ENCODE measurements at regions not wholly inside any gene's neighbourhood (a gene's known extent, or its start where the extent isn't known, plus 50 kb on each side); places are given as distances from the start of the nearest gene placed in this dataset.

DNA sequence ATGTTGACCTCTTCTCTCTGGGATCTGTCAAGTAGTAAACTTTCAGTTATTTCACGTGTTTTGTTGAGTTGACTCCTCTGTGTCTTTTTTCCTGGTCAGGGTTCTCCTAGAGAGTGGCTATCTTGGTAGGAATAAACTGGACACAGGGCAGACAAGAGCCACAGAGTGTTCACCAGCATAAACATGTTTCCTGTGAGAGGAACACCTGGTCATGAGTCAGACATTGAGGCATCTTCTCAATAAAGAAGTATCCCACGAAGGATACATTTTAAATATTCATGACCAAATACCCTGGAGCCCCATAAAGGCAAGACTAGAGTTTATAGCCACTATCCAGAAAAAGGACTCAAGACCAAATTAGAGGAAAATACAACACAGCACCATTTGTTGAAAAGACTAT lies 269.7 kb upstream of the ZNF521 start:
- DNase-seq, result no peak

DNA sequence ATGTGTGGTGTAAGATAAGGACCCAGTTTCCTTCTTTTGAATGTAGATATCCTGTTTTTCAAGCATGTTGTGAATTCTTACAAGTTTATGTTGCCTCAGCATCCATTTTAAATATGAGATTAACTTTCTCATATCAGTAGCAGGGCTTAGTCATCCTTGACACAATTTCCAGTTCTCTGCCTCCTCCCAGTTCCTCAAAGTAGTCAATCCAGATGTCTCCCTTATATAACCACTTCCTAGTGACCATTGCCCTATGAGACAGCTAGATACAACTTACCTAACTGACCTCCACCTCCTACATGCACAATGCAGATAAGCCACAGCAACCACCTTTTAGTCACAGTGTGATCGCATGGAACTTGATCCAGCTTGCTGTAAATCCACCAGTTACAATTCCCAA lies 269.2 kb upstream of the ZNF521 start:
- no peak for DNase-seq

GRCh38 chr18:25614168-25614567 lies 262.2 kb upstream of the ZNF521 start:
- no peak for DNase-seq

GRCh38 chr18:25612466-25612865 lies 260.5 kb upstream of the ZNF521 start:
- no peak for DNase-seq

DNA sequence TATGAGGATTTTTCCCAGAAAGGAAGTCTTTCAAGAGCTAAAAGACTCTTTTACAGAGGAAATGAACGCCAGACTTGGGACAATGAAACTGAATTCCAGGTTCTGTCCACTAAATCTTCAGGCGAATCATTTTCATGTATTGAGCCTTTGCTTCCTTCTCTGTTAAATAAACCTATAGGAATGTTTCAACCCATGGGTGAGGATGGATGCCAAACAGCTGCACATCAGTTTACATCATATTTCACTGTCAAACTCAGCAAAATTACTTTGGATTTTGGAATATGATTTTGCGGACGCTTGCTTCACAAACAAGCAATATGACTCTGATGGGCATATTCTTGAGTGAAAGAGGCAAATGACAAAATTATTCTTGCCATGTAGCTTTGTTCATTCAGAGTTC lies 256.1 kb upstream of the ZNF521 start:
- no peak for DNase-seq

DNA sequence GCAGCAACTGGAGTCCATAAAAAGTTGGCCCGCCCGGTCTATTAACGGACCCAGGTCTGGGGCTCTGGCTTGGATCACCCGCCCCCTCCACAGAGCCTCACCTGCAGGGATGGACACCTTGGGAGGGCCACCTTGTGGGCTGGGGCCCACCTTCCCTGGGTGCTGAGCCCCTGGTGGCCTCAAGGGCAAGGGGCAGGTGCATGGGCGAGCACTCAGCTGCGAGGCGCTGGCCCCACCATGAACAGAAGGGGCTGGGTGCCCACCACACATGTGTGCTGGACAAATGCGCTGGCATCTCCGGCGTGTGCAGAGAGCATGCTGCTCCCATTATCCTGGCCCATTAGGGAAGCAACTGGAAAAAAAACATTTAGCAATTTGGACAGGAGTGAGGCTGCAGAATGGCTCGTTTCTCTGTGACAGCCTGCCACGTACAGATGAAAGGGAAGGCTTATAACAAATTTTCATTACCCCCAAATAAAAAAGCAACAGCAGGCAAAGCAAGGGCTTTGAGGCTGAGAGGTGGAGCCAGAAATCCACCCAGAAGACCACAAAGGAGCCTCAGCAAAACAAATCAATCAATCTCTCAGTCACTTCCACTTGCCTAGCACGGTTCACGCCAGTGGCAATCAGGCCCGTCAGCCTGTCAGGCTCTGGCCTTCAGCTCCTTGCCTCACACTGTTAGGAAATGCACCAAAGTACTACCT lies 253.1 kb upstream of the ZNF521 start:
- no peak for DNase-seq

DNA sequence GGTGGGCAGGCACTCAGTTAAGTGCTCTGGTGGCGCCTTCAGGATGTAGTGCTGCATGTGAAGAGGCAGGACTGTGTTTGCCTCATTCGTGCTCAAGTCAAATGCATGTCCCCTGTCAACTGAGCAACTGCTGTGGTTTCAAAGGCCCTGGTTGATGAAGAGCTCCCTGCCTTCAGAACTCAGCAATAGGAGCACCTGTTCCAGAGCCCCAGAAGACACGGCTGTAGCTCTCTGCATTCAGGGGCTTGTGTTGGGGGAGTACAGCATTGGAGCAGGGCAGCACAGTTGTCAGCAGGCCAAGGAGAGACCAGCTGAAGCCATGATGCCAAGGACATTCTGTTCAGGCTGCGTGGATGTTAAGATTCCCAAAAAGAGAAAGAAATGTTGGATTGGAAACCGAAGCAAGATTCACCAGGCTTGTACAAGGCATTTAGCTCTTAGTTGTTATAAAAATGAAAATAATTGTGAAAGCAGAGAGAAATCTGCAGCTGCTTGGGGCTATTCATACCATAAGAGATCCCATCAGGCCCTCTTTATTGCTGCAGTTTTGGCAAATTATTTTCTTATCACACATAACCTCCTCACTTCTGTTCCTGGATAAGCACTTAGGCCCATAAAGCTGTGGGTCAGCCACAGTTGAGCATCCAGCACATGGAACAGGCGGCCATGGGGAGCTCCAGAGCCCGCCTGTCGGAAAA lies 252.4 kb upstream of the ZNF521 start:
- no peak for DNase-seq

DNA sequence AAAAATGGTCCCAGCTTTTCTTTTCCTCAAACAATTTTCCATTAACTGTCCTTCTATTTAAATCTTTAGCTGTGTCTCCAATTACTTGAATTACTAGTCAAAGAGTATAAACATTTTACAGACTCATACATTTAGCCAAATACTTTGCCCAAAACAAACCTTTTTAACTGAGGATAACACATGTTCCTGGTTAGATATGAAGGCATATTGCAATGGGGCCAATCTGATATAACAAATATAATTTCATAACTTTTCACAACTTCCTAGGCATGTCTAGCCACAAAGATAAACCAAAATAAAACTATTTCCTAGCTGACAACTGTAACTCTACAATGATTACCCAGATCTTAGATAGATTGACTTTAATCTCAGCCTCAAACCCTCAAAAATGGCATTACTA lies 247.5 kb upstream of the ZNF521 start:
- DNase-seq, result no peak

DNA sequence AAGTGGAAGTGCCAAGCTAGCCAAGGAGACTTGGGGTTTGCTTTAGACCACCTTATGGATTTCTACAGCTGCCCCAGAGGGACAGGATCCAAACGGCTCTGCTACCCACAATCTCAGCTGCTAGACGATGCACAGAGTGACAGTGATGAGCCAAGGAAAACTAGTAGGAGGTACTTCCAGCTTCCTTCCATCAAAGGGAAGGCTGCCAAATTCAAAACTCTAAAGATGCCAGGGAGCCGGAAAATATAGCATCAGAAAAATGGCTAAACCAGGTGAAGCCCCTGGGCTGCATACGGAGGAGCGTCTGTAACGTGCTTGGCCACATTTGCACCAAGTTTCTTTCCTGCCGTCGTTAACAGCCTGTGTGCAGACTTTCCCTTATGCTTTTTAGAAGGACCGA lies 245.5 kb upstream of the ZNF521 start:
- no peak for DNase-seq

- DNase-seq, result no peak
These were observed 243.5 kb upstream of the ZNF521 start for GRCh38 chr18:25595274-25596060.

- DNase-seq, result no peak
These were observed 242.4 kb upstream of the ZNF521 start for GRCh38 chr18:25594351-25594750.

DNA sequence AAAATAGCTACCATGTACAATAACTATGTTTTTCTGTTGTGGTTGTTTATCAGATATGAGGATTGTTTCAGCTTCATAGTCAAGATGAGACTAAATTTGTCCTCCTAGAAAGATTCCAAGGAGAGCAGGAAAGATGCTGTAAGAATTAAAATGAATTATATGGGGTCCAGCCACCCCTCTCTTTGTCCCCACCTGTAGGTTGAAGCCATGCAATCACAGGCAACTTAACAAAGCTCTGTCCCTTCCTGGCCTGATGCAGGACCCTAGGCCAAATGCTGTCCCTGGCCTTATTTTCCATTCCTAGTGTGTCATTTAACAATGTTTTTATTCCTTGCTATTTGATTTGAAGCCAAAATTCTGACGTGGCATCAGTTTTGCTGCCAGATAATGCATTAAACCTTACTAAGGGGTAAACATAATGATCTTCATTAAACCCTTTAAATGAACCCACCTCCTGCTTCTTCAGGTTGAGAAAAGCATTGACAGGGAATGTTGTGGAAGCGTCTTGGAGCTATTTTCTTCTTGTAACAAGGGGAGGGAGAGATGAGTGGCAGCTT lies 240.9 kb upstream of the ZNF521 start:
- DNase-seq, result no peak

GRCh38 chr18:25590456-25590855 lies 238.5 kb upstream of the ZNF521 start:
- DNase-seq, result no peak

DNA sequence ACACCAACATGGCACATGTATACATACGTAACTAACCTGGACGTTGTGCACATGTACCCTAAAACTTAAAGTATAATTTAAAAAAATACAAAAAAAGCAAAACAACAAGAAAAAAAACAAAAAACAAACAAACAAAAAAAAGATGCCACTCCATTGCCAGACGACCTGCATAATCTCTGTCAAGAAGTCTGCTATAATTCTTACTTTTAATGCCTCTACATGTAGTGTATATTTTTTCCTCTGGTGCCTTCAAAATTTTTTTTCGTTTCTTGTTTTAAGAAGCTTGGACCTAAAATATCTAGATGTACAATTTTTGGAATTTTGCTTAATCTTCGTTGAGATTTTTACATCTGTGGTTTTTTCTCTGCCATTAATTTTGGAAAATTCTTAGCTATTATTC lies 235.6 kb upstream of the ZNF521 start:
- DNase-seq, result no peak

DNA sequence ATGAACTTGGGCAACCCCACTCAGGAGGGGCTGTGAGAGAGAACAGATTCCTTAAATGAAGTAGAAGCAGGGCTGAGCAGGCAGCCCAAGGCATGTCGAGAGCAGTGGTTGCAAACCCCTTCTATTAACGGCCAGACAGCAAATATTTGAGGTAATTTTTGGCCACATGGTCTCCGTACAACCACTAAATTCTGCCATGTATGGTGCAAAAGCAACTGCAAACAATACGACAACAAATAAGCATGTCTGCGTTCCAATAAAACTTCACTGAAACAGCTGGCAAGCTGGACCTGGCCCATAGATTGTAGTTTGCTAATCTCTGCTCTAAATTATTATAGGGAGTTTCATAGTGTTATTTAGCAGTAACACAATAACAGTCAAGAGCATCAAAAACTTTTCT lies 217.0 kb upstream of the ZNF521 start:
- no peak for DNase-seq

DNA sequence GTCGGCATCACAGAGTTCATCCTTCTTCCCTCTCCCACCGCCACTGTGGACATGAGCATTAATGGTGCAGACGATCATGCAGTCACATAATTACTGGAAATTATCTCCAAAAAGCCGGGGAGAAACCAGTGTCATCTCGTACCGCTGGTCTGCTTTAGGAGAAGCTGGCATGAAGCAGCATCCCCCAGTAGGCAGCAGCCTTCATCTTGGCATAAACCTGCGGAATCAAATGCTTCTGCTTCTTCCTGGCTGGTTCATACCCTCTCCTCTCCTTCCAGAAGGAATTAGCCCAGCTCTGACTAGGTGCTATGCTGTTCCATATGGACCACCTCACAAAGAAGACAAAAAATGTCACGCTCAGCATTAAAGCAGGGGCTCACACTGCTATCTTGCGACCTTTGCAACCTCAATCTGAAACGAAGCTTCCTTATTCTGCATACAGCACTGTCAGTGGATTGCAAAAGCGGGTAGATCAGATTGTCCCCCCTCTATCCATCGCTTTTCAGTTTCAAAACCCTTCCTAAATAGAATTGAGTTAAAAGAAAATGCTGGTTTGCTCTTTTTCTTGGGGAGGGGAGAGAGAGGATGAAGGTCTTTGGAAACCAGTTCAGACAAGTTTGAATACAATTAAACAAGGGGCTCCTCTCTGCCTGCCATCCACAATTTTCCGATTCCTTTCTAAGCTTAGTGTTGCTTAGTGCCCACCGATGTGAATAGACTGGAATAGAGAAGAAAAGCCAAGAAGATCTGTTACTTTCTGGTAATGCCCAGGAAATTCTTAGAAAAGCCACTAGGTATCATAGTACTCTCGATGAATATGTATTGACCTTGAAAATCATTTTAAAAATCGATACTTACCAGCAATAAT lies 212.1 kb upstream of the ZNF521 start:
- no peak for DNase-seq

DNA sequence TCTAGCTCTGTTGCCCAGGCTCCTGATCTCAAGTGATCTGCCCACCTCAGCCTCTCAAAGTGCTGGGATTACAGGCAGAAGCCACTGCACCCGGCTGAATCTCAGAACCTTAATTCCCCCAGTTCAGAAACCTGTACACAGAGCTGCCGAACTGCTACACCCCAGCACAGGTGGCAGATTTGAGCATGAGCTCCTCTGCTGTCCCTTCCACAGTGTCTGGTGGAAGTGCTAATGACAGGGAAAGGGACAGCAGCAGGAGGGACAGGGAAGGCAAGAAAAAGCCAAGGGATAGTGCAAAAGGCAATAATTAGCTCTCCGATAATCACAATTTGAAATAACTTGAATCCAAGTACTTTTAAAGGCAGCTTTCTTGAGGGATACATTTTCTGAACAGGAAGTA lies 211.4 kb upstream of the ZNF521 start:
- DNase-seq, result no peak

DNA sequence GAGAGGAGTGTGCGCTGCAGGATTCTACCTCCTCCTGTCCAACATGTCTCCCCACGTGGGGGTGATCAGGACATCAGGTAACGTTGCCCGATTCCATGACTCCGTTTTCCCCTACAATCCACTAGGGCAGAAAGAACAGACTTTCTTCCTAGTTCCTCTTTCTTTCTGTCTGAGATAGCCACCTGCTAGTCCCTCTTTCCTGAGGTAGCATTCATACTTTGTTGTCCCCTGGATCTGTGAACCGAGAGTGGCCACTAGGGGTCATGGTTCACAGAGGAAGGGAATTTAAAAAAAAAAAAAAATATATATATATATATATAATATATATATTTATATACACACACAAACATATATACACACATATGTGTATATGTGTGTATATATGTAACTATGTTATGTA lies 210.0 kb upstream of the ZNF521 start:
- no peak for DNase-seq

- no peak for DNase-seq
These were observed 208.4 kb upstream of the ZNF521 start for GRCh38 chr18:25560369-25560768.

GRCh38 chr18:25557011-25557410 lies 205.0 kb upstream of the ZNF521 start:
- DNase-seq, result no peak

DNA sequence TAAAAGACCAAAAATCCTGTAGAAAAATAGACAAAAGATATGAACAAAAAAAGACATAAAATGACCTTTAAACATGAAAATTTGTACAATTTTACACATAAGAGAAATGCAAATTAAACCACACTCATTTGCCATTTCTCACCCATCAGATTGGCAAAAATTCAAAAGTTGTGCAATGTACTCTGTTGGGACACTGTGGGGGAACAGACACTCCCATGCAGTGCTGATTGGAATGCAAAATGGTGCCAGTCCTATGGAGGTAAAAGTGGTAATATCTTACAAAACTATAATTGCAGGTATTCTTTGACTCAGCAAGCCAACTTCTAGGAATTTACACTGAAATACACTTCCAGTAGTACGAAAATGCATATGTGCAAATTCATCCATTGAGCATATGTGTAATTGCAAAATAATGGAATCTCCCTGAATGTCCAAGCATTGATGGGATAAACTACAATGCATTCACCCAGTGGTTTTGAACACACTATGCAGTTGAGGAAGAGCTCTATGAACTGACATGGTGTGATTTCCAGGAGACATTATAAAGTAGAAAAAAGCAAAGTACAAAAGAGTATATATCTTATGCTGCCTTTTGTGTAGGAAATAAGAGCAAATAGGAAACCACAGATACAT lies 201.8 kb upstream of the ZNF521 start:
- DNase-seq, result no peak
